ENCODE measurements at regions not wholly inside any gene's neighbourhood (a gene's known extent, or its start where the extent isn't known, plus 50 kb on each side); places are given as distances from the start of the nearest gene placed in this dataset.

DNA sequence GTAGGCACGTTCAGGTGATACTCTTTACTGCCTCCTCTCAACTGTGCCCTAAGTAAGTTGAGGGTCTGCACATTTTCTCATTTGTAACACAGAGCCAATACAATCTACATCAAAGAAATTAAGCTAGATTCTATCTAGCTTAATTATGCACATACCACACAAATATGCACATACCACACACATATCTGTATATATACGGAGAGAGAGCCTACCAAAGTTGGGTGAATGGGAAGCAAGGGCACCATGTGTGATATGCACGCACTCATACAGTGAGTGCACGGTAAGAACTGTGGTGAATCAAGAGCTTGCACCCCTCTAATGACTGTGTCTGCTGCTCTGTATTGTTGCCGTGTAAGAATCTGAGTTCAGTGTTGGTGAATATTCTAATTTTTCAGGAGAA lies 314.9 kb downstream of the ZNF326 start:
- no peak overlapping the region for H3K4me2 ChIP-seq (ENCODE audit: low read length)
- TF ChIP-seq EZH2 (IDR thresholded peaks at IDR 0.05) (no peak), CEBPB (IDR thresholded peaks at IDR 0.05; ENCODE audit: low read depth) (no peak), ELF1 (IDR thresholded peaks at IDR 0.05; ENCODE audit: borderline replicate concordance, low read depth) (no peak), SRF (IDR thresholded peaks at IDR 0.05; ENCODE audit: low read depth) (no peak), POLR2AphosphoS5 (IDR thresholded peaks at IDR 0.05; ENCODE audit: low read depth, low read length) (no peak), ZNF274 (IDR thresholded peaks at IDR 0.05; ENCODE audit: low read depth, low read length) (no peak), FOSL1 (IDR thresholded peaks at IDR 0.05; ENCODE audit: low read depth) (no peak), SIN3A (IDR thresholded peaks at IDR 0.05; ENCODE audit: low read depth) (no peak), EGR1 (IDR thresholded peaks at IDR 0.05; ENCODE audit: low read depth) (no peak)
- TF ChIP-seq, protein P1, sequence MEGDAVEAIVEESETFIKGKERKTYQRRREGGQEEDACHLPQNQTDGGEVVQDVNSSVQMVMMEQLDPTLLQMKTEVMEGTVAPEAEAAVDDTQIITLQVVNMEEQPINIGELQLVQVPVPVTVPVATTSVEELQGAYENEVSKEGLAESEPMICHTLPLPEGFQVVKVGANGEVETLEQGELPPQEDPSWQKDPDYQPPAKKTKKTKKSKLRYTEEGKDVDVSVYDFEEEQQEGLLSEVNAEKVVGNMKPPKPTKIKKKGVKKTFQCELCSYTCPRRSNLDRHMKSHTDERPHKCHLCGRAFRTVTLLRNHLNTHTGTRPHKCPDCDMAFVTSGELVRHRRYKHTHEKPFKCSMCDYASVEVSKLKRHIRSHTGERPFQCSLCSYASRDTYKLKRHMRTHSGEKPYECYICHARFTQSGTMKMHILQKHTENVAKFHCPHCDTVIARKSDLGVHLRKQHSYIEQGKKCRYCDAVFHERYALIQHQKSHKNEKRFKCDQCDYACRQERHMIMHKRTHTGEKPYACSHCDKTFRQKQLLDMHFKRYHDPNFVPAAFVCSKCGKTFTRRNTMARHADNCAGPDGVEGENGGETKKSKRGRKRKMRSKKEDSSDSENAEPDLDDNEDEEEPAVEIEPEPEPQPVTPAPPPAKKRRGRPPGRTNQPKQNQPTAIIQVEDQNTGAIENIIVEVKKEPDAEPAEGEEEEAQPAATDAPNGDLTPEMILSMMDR (IDR thresholded peaks at IDR 0.05 in 2 of 3, conservative IDR thresholded peaks at IDR 0.05 in 1 of 3; ENCODE audit: borderline replicate concordance in 1 of 3, insufficient read depth in 1 of 3, low read depth in 2 of 3, low read length in 2 of 3): no peak
- TF ChIP-seq, protein P2, sequence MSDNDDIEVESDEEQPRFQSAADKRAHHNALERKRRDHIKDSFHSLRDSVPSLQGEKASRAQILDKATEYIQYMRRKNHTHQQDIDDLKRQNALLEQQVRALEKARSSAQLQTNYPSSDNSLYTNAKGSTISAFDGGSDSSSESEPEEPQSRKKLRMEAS (IDR thresholded peaks at IDR 0.05): no peak
- TF ChIP-seq, protein P3, sequence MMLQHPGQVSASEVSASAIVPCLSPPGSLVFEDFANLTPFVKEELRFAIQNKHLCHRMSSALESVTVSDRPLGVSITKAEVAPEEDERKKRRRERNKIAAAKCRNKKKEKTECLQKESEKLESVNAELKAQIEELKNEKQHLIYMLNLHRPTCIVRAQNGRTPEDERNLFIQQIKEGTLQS (IDR thresholded peaks at IDR 0.05): no peak
- peaks cover 18% of the 10 kb centered on the region; the same call in 1 of the 2 replicates for H3K27me3 ChIP-seq (ENCODE audit: insufficient read depth, low read length)
- RAD21 ChIA-PET (ENCODE audit: low non-redundant PET in 1 of 2, low total read pairs in 2 of 2, uncharacterized antibody in 2 of 2, unreplicated experiment in 2 of 2): no interaction called here
- DNase-seq (ENCODE audit: low read depth, low spot score): no peak
- H4K20me1 ChIP-seq (ENCODE audit: insufficient read depth): no peaks in the 10 kb centered on the region
- POLR2A ChIA-PET: no interaction called here
- no peaks in the 10 kb centered on the region for H3K4me1 ChIP-seq (ENCODE audit: control insufficient read depth in 1 of 2, insufficient read depth in 2 of 2, low read length in 2 of 2)
- H3K27ac ChIP-seq (ENCODE audit: low read depth, low read length): no peak overlapping the region
- no peaks in the 10 kb centered on the region for H3K36me3 ChIP-seq (ENCODE audit: control insufficient read depth in 1 of 2, insufficient read depth in 2 of 2, low read length in 2 of 2)
- no peak overlapping the region for H3K9ac ChIP-seq (ENCODE audit: low read length)
- BruUV-seq (replicated peaks): no TSS peak
- ATAC-seq: no peak
- no peak overlapping the region for H2AFZ ChIP-seq (ENCODE audit: low read depth, low read length, poor library complexity, severe bottlenecking)
- intact Hi-C loops (cut with micrococcal nuclease): no loop called here
- no peak overlapping the region for H3K4me3 ChIP-seq (replicated peaks in 1 of 2; ENCODE audit: low read depth in 1 of 2, low read length in 2 of 2)
- H3K9me2 ChIP-seq (ENCODE audit: insufficient read depth): no peaks in the 10 kb centered on the region
- H3K79me2 ChIP-seq (ENCODE audit: insufficient read depth, low read length): no peaks in the 10 kb centered on the region
- no peaks in the 10 kb centered on the region for H3K9me3 ChIP-seq (ENCODE audit: control insufficient read depth in 1 of 2, insufficient read depth in 1 of 2, low read depth in 1 of 2, low read length in 2 of 2)
- CTCF ChIA-PET: no interaction called here
